HG03196 (cell line): ENCODE measurements at regions not wholly inside any gene's neighbourhood (a gene's known extent, or its start where the extent isn't known, plus 50 kb on each side); places are given as distances from the start of the nearest gene placed in this dataset.
"Not testable (repeated sequence)": the region's sequence is repeated elsewhere in the genome, so short reads cannot be mapped to it uniquely, and the experiment has no call there.

Experiments used
- ATAC-seq: cut with Tn5 transposase; IDR thresholded peaks from one replicate; pipeline ENCODE4 v1.9.1; 2021; ENCODE audit not compliant: unreplicated experiment

- no peak for ATAC-seq
These were observed 171.4 kb downstream of the EMP1 start for GRCh38 chr12:13367973-13368372.

GRCh38 chr12:13365748-13366366 is 169.3 kb downstream of the EMP1 start:
- ATAC-seq: no peak

DNA sequence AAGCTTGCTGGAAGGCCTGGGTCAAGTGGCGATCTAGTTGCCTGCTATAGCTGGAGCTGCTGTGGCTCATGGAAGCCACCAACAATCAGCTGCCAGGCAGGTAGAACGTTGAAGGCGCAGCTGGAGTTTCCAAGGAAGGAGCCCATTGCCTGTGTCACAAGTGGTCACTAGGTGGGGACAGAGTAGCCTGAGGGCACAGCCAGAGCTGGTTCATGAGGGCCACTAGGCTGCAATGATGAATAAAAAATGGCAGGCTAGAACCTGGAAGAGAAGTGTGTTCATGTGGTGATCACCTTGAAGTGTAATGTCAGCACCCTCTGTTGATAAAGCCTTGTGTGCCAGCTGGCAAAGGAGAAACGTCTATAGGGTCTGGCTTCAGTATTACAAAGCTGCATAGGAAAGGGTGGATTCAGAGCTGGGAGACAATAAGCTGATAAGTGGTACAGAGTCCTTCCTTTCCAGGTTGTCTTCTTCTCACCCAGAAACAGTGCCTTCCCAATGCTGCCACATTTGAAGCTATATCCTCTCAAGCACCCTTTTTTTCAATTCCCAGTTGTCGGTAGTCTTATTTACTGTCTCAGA is 165.8 kb downstream of the EMP1 start:
- ATAC-seq: no peak

DNA sequence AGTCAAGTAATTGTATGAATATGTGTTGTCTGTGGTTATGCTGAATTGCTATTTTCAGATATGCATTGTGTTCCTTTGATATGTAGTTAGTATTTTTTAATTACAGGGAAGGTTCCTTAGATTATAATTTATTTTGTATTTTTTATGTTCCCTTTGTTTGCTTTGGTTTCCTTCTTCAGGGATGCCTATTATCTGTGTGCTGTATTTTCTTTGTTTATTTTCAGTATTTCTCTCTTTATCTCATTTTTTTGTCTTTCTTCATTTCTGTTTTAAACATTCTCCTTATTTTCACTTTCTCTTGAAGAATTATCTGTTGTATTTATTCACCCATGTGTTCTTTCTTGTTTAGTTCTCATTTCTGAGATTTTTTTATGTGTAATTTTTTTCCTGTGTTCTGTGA is 163.1 kb downstream of the EMP1 start:
- no peak for ATAC-seq

- no peak for ATAC-seq
These were observed 161.9 kb downstream of the EMP1 start for GRCh38 chr12:13358391-13358905.

GRCh38 chr12:13350946-13351345 is 154.4 kb downstream of the EMP1 start:
- ATAC-seq: no peak

DNA sequence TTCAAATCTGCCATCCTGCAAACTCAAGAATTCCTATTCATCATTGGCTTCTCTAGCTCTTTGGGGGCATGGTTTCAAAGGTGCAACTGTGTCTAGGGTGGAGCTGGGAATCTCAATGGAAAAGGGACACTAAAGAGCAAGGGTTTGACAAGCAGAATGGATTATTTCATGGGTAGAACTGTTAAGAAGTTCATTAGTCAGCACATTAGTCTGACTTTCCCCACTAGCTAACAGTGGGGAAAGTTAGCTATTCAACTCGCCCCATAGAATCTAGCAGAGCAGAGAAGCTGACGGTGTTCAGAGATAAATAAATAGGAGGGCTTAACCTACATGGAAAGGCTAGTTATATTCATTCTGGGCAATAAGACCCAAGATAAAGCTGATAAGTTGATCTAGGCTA is 153.9 kb downstream of the EMP1 start:
- ATAC-seq: no peak

DNA sequence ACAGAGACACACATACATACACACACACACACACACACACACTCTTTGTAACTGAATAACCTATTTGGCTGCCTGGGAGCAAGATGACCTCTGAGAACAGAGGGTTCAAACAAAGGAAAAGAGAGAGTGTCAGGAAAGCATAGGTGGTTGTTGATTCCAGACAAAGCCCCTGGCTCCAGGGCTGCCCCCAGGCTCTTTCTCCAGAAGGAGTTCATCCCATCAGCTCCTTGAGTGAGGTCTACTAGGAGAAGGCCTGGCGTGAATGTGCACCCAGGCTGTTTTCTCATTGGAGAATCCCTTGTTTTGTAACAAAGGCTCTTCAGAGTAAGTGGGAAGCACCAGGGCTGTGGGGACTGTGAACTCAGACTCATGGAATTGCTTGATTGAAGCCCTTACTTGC is 151.9 kb downstream of the EMP1 start:
- no peak for ATAC-seq

- ATAC-seq: no peak
These were observed 150.9 kb downstream of the EMP1 start for GRCh38 chr12:13347241-13348043.

DNA sequence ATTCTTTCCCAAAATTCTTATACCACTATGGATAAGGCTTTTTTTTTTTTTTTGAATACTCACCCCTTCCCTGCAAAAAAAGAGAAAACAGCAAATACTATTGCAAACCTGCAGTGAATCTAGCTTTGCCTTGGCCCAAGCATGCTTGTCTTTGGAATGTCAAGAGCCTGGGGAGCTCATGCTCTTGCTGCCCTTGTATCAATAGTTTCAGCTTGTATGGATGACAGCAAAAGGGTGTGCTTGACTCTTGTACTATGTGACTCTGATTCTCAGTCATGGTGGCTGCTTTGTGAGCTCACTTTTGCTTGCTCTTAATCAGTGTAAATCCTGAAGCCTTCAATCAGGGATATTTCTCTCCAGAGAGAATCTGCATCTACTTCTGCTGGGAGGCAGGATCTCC is 149.2 kb downstream of the EMP1 start:
- no peak for ATAC-seq

- no peak for ATAC-seq
These were observed 146.8 kb downstream of the EMP1 start for GRCh38 chr12:13343375-13343774.

DNA sequence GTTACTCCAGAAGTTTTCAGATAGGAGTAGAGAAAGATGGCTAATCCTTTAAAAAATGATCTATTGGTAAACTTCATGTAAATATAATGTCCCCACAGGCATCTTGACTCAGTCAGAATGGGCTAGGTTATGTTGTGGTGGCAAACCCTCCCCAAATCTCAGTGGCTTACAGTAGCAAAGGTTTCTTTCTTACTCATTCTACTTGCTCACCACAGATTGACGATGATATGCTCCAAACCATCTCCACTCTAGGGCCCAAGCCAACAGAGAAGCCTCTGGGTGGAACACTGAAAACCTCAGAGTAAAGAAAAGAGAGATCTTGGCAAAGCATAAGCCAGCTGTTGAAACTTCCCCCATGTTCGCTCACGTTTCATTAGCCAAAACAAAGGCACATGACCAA is 146.4 kb downstream of the EMP1 start:
- ATAC-seq: no peak

DNA sequence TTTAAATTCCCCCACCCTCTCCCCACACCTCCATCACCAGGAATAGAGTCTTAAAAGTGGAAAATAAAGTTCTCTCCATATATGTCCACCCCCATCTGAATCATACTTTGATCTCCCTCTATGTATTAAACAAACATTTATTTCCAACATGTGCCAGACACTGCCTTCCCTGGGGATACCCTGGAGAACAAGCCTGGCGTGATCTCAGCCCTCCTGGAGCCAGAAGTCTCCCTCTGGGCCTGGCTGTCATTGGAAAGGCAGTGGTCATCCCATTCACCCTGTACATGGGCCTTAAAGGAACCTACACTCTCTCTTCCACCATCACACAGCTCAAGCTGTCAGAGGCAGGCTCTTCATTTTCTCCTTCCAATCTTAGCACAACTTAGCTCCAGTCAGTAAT is 143.6 kb downstream of the EMP1 start:
- no peak for ATAC-seq

- ATAC-seq: no peak
These were observed 143.0 kb downstream of the EMP1 start for GRCh38 chr12:13339538-13339937.

GRCh38 chr12:13339091-13339490 is 142.6 kb downstream of the EMP1 start:
- ATAC-seq: no peak

DNA sequence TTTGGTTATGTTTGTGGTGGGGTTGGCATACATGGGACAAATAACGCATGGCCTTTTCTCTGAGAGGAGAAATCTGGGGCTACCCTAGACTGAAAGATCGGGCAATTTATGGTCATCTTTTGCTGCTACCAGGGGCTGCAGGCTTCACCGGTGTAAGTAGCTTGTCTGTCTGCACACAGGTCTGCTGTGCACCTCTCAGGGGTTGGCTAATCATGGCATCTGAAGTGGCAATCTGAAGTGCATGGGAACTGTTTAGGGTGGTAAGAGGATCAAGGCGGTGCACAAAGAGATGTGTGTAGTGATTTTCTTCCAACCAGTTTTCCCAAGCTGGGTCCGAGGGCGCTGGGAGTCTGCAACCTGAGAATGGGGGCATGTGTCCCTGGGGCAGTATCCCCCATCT is 141.3 kb downstream of the EMP1 start:
- no peak for ATAC-seq

DNA sequence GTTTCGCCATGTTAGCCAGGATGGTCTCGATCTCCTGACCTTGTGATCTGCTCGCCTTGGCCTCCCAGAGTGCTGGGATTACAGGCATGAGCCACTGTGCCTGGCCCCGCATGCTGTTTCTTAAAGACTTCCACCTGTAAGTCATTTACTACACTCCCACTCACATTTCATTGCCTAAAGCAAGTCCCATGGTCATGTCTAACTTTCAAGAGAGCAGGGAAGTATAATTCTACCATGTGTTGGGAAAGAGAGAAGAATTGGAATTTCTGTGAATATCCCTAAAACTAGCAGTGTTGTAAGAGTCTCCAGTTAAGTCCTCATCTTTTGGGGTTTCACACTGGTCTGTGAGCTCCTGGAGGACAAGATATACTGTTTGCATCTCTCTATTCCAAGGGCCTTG is 139.7 kb downstream of the EMP1 start:
- no peak for ATAC-seq

DNA sequence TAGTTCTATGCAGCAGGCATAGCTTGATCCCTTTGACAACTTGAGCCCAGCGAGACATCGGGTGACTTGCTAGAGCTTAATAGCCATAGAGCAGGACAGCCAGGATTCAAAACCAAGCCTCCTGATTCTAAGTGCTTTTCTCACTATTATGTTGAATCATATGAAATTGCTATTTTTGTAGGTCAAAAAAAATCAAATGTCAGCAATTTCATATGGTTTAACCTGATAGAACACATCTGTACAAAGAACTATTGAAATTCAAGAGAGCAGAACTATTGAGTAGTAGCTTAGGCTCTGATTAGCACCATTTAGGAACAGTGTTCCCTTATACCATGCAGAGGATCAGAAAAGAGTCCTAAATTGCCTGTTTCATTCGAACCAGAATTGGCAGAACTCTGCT is 132.0 kb downstream of the EMP1 start:
- ATAC-seq: no peak

DNA sequence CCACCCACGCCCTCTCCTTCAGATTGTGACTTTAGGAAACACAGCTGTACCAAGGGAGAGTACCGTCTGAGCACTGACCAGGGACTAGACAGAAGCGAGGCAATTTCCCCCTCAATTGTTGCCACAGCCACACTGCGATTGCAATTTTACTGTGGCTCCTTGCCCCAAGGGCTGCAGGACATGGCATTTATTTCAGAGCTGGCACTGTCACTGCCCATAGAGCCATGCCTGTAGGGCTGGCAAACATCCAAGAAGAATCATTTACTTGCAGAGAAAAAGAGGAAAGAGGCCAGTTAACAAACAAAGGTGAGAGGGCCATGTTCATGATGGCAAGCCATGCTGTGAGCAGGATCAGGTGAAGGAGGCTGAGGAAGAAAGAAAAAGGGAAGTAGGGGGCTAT is 129.6 kb downstream of the EMP1 start:
- ATAC-seq: no peak

DNA sequence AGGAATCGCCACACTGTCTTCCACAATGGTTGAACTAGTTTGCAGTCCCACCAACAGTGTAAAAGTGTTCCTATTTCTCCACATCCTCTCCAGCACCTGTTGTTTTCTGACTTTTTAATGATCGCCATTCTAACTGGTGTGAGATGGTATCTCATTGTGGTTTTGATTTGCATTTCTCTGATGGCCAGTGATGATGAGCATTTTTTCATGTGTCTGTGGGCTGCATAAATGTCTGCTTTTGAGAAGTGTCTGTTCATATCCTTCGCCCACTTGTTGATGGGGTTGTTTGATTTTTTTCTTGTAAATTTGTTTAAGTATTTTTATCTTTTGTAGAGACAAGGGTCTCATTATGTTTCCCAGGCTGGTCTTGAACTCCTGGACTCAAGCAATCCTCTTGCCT is 128.5 kb downstream of the EMP1 start:
- ATAC-seq: not testable (repeated sequence)

DNA sequence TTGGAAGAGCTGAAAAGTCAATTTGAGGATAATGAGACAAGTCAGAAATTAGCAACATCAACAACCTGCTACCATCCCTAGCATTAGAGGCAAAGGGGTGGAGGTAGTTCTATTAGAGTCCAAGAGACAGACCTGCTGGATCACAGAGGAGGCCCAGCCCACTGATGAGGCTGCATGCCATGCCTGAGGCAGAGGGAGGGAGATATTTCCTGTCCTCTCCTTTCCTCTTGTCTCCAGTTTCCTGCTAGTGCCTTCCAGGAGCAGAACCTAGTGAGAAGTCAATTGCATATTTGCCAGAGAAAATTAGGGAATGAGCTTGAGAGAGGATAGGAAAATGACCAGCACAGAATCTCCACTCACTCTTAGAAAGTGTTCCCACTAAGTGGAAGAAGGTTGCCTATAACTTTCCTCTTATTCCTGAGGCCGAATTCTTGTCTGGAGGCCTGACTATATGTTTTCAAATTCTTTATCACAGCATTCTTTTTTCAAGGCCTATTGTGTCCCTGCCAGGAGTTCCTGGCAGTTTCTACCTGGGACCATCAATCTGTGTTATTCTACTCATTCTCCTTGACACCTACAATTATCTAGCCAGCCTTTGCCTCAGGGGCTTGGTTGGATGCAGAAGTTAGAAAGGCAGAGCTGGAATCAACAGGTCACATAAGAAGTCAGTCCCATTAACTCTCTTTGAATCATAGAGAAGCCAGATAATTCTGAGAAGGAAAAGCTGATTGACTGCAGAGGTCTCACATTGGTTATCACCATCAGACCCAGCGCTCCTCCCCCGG is 121.9 kb downstream of the EMP1 start:
- no peak for ATAC-seq
